HG03139 (cell line): ENCODE measurements at regions not wholly inside any gene's neighbourhood (a gene's known extent, or its start where the extent isn't known, plus 50 kb on each side); places are given as distances from the start of the nearest gene placed in this dataset.

ENCODE experiments used
- ATAC-seq: cut with Tn5 transposase; IDR thresholded peaks from one replicate; pipeline ENCODE4 v1.9.1; 2021; ENCODE audit not compliant: unreplicated experiment

- ATAC-seq: no peak
Observed at GRCh38 chr6:153800580-153801188, 238.4 kb upstream of the OPRM1 start.

GRCh38 chr6:153790876-153791473 is 248.1 kb upstream of the OPRM1 start:
- no peak for ATAC-seq

- ATAC-seq: no peak
Observed at GRCh38 chr6:153790048-153790447, 249.0 kb upstream of the OPRM1 start.

GRCh38 chr6:153787341-153787606 is 251.8 kb upstream of the OPRM1 start:
- no peak for ATAC-seq

GRCh38 chr6:153781306-153781705 is 257.7 kb upstream of the OPRM1 start:
- ATAC-seq: no peak

GRCh38 chr6:153780011-153780410 is 259.0 kb upstream of the OPRM1 start:
- ATAC-seq: no peak

- no peak for ATAC-seq
Observed at GRCh38 chr6:153778216-153778615, 260.8 kb upstream of the OPRM1 start.

GRCh38 chr6:153771577-153771976 is 267.5 kb upstream of the OPRM1 start:
- no peak for ATAC-seq

- ATAC-seq: no peak
Observed at GRCh38 chr6:153767127-153767526, 271.9 kb upstream of the OPRM1 start.

GRCh38 chr6:153758516-153758915 is 280.5 kb upstream of the OPRM1 start:
- ATAC-seq: no peak

- no peak for ATAC-seq
Observed at GRCh38 chr6:153735761-153736160, 303.3 kb upstream of the OPRM1 start.

GRCh38 chr6:153729189-153729588 is 309.9 kb upstream of the OPRM1 start:
- no peak for ATAC-seq

- ATAC-seq: no peak
Observed at GRCh38 chr6:153727885-153728284, 311.2 kb upstream of the OPRM1 start.

GRCh38 chr6:153725456-153725855 is 313.6 kb upstream of the OPRM1 start:
- no peak for ATAC-seq

GRCh38 chr6:153720732-153721131 is 318.3 kb upstream of the OPRM1 start:
- ATAC-seq: no peak

GRCh38 chr6:153705429-153705828 is 333.6 kb upstream of the OPRM1 start:
- no peak for ATAC-seq

- no peak for ATAC-seq
Observed at GRCh38 chr6:153702671-153703070, 336.4 kb upstream of the OPRM1 start.

GRCh38 chr6:153698637-153699036 is 340.4 kb upstream of the OPRM1 start:
- ATAC-seq: no peak

GRCh38 chr6:153698001-153698400 is 341.0 kb upstream of the OPRM1 start:
- ATAC-seq: no peak

- no peak for ATAC-seq
Observed at GRCh38 chr6:153677522-153677921, 361.5 kb upstream of the OPRM1 start.

GRCh38 chr6:153673750-153674149 is 365.3 kb upstream of the OPRM1 start:
- ATAC-seq: no peak

GRCh38 chr6:153673225-153673624 is 365.8 kb upstream of the OPRM1 start:
- ATAC-seq: no peak

- no peak for ATAC-seq
Observed at GRCh38 chr6:153670403-153671026, 368.5 kb upstream of the OPRM1 start.
